ENCODE measurements at regions not wholly inside any gene's neighbourhood (a gene's known extent, or its start where the extent isn't known, plus 50 kb on each side); places are given as distances from the start of the nearest gene placed in this dataset.
"Not testable (repeated sequence)": the region's sequence is repeated elsewhere in the genome, so short reads cannot be mapped to it uniquely, and the experiment has no call there.

- DNase-seq (ENCODE audit: low spot score) = no peak
Measured at GRCh38 chr10:22824984-22825383, 102.9 kb upstream of the ARMC3 start.

DNA sequence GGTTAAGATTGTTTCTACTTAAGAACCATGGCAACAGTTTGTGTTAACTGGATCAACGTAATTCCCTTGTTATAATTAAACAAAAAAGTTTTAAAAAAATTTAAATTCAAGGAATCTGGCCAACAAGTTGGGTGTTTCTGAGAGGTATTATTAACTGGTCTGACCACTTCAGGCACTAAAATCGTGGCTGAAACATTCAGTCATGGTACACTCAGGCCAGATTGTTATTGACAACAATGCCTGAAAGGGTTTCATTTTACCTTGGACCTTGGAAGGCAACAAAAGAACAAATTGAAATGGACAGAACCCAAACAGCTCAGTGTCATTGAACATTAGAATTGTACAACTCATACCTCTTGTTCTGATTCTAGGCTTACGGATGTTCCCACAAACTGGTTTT, 103.3 kb upstream of the ARMC3 start:
- DNase-seq (ENCODE audit: low spot score) = no peak

- DNase-seq (ENCODE audit: low spot score) = no peak
Measured at GRCh38 chr10:22823109-22823508, 104.7 kb upstream of the ARMC3 start.

- not testable (repeated sequence) for DNase-seq (ENCODE audit: low spot score)
Measured at GRCh38 chr10:22821921-22822320, 105.9 kb upstream of the ARMC3 start.

- peak; percentile 31 for DNase-seq (ENCODE audit: low spot score)
Measured at GRCh38 chr10:22821501-22821900, 106.4 kb upstream of the ARMC3 start.

DNA sequence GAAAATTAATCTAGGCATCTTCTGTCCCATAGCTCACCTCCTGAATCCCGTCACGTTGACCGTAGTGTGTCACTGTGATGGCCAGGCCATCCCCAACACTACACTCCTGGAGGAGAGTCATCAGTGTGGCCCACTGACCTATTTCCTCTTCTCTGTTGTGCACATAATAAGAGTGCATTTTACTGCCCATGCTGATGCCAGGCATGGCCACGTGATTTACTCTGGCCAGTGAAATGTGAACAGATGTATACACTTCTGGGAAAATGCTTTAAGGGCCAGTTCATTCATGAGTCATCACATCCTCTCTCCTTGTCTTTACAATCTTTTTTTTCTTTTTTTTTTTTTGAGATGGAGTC, 101.9 kb upstream of the PIP4K2A start:
- no peak for DNase-seq (ENCODE audit: low spot score)

DNA sequence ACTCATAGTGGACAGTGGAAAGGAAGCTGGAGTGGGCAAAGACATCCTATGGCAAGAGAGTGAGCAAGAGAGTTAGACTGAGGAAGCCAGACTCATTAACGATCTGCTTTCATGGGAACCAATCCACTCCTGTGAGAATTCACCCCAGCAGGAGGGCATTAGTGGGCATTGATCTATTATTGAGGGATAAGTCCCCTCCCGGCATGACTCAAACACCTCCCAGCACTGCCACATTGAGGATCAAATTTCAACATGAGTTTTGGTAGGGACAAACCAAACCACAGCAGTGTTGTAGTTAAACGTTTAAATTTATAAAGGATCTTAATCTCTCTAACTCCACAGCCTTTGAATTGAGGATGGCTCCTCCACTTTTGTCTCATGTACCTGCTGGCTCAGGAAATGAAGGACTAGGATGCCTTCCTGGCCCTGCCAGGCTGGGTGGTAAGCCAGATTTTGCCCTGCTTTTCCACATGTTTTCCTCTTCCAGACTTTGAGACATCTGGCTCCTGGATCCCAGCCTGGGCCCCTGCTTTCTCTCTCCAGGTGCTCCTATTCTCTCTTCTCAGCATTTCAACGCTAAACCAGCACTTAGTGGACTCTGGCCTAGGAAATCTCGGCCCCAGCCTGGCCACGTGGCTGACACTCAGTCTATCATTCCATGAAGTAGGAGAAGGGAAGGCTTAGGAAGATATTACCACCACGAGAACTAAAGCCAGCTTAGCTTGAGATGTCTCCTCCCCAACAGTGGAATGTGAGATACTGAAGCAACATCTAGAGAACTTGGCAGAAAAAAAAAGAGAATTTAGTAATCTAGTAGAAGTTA, 96.5 kb upstream of the PIP4K2A start:
- DNase-seq (ENCODE audit: low spot score) = no peak

- no peak for DNase-seq (ENCODE audit: low spot score)
Measured at GRCh38 chr10:22807238-22807637, 92.9 kb upstream of the PIP4K2A start.

DNA sequence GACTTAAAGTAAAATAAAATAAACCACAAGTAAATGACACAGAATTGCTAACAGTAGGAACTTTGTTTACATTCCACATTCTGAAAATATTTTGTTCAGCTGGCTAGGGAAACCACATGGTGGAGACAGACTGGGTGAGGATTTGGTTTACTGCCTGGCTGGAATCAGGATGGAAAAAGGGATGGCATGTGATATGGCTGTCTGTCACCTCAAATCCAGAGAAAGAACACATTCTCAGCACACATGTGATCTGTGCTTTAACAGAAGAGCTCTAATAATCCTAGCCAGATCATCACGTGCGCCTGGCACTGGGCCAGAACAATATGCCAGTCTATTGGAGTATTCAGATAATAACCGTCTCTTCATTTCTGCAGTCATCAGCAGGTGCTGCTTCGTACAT, 90.9 kb upstream of the PIP4K2A start:
- peak; percentile 32 for DNase-seq (ENCODE audit: low spot score)

DNA sequence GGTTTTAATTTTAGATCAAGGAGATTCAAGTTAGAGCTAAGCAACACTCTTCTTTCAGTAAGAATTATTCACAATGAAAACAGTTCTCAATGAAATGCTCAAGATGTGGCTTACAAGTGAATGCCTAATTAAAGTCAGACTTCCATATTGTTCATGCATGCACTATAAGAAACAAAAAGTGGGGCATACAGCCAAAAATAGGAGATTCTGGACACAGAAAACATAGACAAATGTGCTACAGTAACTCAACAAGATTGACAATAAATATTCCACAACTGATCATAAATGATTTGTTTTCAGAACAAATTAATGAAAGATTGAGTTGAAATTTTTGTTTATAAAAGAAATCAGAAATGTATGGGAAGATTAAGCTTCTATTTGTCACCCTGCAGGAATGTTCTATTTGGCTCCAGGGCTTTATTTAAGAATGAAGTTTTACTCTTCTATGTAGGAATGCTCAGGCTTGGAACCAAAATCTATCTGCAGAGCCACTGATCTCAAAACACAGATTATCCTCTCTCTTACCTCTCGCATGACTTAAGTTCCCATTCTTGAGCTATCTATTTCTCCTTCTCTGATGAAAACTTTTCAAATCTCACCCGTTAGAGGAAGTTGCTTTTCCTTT, 89.0 kb upstream of the PIP4K2A start:
- peak; percentile 43 for DNase-seq (ENCODE audit: low spot score)

DNA sequence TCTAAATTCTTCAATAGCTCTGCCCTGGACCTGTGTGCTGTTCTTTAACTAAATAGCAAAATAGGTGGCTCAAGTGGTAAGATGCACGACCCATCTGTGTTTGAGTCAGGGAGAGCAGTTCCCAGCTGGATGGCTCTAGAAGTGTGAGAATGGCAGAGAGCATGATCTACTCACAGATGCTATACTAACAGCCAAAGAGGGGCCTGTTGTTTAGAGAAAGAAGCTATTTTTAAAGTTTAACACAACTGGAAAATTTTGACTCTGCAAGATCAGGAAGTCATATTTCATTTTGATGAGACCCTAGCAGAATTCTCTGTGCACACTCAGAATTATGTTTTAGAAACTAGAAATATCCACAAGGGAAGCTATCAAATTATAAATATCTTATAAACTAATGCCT, 87.4 kb upstream of the PIP4K2A start:
- peak; percentile 22 for DNase-seq (ENCODE audit: low spot score)

- DNase-seq (ENCODE audit: low spot score) = not testable (repeated sequence)
Measured at GRCh38 chr10:22797796-22798195, 83.4 kb upstream of the PIP4K2A start.

DNA sequence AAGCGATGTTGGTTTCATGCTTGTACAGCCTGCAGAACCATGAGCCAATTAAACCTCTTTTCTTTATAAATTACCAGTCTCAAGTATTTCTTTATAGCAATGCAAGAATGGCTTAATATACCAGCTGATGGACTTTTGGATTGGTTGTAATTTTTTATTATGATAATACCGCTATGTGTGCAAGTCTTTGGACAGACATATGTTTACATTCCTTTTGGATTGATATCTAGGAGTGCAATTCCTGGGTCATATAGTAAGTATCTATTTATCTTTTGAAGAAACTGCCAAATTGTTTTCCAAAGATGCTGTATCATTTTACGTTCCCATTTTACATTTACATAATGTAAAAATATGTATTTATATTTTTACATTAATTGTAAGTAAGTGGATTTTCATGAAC, 81.2 kb upstream of the PIP4K2A start:
- DNase-seq (ENCODE audit: low spot score) = no peak

- DNase-seq (ENCODE audit: low spot score) = no peak
Measured at GRCh38 chr10:22792161-22792560, 77.8 kb upstream of the PIP4K2A start.

DNA sequence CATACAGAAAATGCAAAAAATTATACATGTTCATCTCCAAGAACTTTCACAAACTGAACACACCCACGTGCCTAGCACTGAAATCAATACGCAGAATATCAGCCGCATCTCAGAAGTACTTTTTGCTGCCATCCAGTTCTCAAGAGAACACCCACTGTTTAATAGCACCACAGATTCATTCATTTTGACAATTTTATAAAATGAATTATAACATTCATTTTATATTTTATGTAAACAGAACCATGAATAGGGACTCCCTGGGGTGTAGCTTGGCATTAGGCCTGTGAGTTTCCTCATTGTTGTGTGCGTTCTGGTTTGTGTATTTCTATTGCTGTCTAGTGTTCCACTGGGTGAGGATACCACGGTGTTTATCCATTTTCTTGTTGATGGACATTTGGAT, 77.3 kb upstream of the PIP4K2A start:
- no peak for DNase-seq (ENCODE audit: low spot score)

GRCh38 chr10:22784668-22785067, 70.3 kb upstream of the PIP4K2A start:
- DNase-seq (ENCODE audit: low spot score) = no peak

GRCh38 chr10:22783807-22784206, 69.4 kb upstream of the PIP4K2A start:
- DNase-seq (ENCODE audit: low spot score) = no peak

DNA sequence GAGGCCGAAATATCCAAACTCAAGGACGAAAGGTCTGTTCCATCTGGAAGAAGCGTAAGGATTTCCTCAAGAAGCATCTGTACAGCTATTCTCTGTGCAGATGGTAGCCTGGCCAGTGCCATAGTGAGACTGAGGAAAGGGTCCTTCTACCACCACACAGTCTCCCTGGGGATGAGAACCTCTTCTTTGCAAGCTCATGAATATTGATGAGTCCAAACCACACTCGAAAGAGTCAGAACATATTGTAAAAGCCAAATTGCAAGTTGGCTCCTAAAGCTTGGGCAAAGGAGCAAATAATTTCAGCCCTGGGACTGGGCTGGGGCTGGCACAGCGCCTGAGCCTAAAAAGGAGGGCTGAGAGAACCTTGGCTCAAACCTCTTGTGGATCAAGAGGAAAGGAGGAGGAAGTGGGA, 66.1 kb upstream of the PIP4K2A start:
- no peak for DNase-seq (ENCODE audit: low spot score)

DNA sequence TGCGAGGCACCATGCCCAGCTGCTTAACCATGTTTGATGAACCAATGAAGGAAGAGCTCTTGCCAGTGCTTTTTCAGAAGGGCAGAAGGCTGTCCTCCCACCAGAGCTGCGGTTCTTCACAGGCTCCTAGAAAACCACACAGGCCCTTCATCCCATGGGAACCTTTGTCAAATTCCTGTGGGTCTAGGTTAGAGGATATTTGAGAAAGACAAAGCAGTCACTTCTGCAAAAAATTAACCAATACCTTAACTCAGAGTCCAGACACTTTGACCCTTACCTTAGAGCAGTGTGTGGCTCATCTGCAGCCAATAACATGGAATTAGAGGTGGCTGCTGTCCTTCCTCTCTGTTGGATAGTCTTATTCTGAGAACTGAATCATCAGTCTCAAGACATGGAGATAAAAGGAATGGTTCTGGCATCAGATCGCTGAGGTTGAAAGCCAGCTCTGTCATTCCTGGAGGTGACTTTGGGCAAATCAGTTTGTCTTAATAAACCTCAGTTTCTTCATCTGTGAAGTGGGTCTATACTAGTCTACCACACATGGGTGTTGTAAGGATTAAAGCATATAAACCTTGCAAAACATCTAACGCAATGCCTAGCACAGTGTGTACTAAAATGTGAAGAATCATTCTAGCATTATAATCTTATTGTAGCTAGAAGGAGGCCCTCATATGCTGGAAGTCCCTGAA, 65.1 kb upstream of the PIP4K2A start:
- DNase-seq (ENCODE audit: low spot score) = no peak

GRCh38 chr10:22774102-22774501, 59.7 kb upstream of the PIP4K2A start:
- DNase-seq (ENCODE audit: low spot score) = no peak

DNA sequence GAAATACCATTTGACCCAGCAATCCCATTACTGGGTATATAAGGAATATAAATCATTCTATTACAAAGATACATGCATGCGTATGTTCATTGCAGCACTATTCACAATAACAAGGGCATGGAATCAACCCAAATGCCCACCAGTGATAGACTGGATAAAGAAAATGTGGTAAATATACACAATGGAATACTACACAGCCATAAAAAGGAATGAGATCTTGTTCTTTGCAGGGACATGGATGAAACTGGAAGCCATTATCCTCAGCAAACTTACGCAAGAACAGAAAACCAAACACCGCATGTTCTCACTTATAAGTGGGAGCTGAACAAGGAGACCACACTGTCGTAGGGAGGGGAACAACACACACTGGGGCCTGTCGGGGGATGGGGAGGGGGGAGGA, 57.3 kb upstream of the PIP4K2A start:
- not testable (repeated sequence) for DNase-seq (ENCODE audit: low spot score)

DNA sequence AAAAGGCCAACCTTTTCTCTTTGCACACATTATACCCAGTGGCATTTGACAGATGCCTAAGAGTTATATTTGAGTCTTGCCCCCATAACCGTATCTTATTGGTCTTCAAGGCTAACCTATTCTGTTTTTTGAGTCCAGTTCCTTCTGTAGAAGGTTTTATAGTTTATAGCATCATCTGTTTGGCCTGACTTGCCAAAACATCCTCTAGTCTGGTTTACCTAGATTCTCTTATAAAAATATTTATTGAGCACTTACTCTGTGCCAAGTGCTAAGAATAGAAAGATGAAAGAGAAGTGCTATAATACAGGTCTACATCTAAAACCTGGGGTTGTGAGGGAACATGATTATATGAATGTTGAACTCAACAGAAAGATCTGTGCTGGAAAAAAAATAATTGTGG, 55.9 kb upstream of the PIP4K2A start:
- DNase-seq (ENCODE audit: low spot score) = no peak

DNA sequence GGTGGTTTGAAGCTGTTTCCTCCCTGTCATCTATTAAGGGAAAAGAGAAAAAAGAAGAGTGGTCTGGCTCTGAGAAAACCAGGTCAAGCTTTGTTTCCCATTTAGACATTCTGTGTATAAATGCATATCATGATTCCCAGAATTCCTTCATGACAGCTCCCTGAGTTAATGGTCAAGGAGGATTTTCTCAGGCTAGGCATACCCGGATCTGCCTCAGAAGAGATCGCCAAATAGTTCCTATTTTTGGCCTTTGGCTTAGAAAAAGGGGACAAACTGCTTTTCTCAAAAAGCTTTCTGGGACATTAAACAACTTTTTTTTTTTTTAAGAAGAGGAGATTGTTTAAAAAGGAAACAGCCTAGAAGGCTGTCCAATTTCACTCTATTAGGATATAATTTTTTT, 53.5 kb upstream of the PIP4K2A start:
- DNase-seq (ENCODE audit: low spot score) = peak; percentile 15
